GM19324 (cell line): ENCODE measurements at regions not wholly inside any gene's neighbourhood (a gene's known extent, or its start where the extent isn't known, plus 50 kb on each side); places are given as distances from the start of the nearest gene placed in this dataset.
"Not testable (repeated sequence)": the region's sequence is repeated elsewhere in the genome, so short reads cannot be mapped to it uniquely, and the experiment has no call there.

Experiments used
- ATAC-seq: cut with Tn5 transposase; IDR thresholded peaks from one replicate; pipeline ENCODE4 v1.9.1; 2021; ENCODE audit warnings: mild to moderate bottlenecking, moderate library complexity; ENCODE audit not compliant: unreplicated experiment, low FRiP score

DNA sequence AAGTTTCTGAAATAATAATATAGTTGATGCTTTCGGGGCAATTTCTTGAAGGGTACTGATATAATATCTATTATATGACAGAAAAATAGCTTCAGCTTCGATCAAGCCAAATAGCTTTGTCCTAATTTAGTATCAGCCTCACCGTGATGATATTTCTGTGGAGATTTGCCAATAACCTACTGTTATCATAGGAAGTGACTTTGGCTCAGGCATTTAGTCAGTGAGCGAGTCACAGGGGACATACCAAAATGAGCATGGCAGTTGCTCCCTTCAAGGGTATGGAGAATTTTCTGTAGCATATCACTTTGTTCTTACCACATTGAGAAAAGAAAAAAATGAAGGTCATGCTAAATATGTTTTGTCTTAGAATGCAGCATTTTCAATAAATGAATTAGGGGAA lies 767.6 kb upstream of the SLITRK1 start:
- ATAC-seq = no peak

DNA sequence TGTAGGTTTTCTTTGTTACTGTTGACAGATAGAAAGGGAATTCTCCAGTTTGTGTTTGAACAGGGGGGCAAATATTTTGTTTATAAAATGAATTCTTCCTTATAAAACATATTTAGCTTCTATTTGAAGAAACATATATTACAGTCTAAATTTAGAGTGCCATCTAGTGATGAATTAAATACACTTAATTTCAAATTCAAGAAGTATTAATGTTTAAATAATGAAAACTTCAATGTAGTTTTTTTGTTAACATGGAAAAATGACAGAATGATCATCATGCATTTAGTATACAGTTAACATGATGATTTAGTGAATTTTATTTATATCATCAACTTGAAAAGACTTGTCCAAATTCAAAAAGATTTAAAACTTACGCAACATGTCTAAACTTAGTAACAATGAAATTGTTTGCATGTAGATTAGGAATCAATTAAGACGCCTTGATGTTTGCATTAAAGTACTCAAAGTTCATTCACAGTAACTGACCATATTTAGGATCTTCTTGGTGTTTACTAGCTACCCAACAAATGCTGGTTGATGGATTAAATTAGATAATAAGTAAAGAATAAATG lies 765.9 kb upstream of the SLITRK1 start:
- no peak for ATAC-seq

GRCh38 chr13:84646957-84647356 lies 764.7 kb upstream of the SLITRK1 start:
- no peak for ATAC-seq

- ATAC-seq = no peak
Observed at GRCh38 chr13:84645196-84646012, 763.1 kb upstream of the SLITRK1 start.

- no peak for ATAC-seq
Observed at GRCh38 chr13:84641491-84641890, 759.2 kb upstream of the SLITRK1 start.

- no peak for ATAC-seq
Observed at GRCh38 chr13:84640691-84641090, 758.4 kb upstream of the SLITRK1 start.

DNA sequence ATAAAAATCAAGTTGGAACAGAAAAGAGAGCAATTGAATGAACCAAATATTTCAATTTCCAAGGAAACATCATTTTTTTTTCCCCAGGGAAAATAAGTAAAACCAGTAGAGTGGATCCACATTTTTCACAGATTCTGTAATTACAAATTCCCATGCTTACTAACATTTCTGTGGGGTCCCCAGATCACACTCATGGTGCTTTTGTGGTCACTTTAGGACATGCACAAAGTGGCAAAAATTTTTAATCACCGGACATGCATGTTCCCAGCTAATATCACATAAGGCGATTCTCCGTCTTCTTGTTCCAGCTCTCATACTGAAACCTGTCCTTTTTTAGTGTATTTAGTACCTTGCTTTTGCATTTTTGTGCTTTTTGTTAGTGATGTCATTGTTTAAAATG lies 748.2 kb upstream of the SLITRK1 start:
- no peak for ATAC-seq

- no peak for ATAC-seq
Observed at GRCh38 chr13:84616864-84617263, 734.6 kb upstream of the SLITRK1 start.

DNA sequence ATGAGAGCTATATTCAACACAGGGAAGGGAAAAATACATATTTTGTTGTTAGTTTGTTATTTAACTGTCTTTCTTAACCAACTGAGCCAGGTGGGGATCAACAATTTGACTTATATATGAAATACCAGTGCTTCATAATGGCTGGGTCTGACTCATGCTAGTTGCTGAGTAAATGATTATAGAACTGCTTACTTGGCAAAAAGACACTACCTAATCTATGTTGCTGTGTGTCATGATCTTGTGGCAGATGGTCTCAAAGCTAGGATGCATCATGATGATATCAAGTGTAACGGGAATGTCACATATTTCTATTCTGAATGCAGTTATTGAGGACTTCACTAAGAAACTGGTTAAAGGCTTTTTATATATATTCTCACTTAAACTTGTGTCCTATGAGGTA lies 727.4 kb upstream of the SLITRK1 start:
- ATAC-seq = no peak

- no peak for ATAC-seq
Observed at GRCh38 chr13:84607261-84608013, 725.2 kb upstream of the SLITRK1 start.

DNA sequence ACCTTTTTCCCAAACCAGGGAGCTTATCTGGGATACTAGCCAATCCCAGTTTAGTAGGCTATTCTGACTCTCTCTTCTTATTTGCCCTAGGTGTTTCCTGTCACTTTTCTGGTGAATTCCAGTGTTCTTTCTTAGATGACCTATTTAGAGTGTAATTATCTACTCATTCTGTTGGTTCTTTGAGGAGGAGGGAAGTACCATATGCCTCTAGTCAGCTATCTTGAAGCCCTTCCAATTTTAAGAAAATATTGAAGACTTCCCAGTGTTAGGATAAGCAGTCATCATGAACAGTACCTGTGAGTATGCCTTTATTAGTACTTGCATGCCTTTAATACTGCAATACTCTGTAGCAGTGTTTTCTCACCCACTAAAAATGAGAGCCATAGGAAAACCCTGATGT lies 724.3 kb upstream of the SLITRK1 start:
- ATAC-seq = no peak

GRCh38 chr13:84605927-84606326 lies 723.7 kb upstream of the SLITRK1 start:
- ATAC-seq = no peak

DNA sequence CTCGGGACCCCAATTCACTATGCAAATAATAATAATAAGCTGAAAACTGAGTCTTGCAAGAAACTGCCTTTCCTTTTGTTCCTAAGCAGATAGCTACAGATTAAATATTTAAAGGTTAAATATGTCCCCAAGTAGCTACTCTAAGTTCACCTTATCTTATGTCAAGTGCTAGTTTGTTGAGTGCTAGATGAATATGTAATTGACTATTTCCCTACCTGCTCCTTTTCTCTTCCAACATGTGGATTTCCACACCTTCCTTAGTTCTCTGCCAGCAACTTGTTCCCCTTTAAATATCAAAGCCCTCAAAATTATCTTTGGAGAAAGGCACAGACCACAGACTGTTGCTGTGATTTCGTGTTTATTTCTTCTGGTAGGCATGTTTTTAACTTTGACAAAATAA lies 709.2 kb upstream of the SLITRK1 start:
- no peak for ATAC-seq

DNA sequence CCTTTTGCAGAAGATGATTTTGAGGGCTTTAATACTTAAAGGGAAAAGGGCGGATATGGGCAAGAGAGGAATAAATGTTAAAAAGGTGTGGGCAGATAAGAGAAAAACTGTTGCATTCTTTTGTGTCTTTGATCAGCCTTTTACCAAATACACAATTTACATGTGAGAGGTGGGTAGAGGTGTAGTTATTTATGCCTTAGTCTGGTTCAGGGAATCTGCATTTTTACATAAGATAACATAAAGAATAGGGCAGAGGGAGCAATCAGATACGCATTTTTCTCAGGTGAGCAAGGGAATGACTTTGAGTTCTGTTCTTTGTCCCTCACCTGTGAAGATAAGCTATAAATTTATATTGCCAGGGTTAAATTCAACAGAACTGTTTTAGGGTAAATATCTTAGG lies 708.4 kb upstream of the SLITRK1 start:
- ATAC-seq = no peak

GRCh38 chr13:84588023-84588422 lies 705.7 kb upstream of the SLITRK1 start:
- ATAC-seq = no peak

DNA sequence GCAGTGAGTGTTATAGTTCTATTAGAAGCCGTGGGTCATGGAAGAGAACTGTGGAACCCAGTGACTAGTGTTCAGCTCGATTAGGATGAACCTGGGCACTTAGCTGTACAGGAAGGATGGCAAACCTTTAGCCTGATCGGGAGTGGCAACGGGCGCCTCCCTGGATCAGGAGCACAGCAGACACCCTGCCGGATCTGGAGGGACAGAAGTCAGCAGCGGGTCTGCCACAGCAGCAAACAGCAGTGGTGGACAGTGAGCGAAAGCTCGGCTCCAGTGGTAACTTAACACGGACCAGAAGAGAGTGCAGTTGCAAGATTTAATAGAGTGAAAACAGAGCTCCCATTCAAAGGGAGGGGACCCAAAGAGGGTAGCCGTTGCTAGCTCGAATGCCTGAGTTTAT lies 697.6 kb upstream of the SLITRK1 start:
- ATAC-seq = not testable (repeated sequence)

- no peak for ATAC-seq
Observed at GRCh38 chr13:84574851-84575250, 692.6 kb upstream of the SLITRK1 start.

DNA sequence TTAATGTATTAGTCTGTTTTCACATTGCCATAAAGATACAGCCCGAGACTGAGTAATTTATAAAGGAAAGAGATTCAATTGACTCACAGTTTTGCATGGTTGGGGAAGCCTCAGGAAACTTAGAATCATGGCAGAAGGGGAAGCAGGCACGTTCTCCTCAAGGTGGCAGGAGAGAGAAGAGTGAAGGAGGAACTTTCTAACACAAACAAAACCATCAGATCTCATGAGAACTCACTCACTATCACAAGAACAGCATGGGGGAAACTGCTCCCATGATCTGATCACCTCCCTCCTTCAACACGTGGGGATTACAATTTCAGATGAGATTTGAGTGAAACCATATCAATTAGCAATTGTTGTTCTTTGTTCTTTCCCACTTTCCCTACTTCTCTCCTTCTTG lies 689.0 kb upstream of the SLITRK1 start:
- ATAC-seq = no peak

GRCh38 chr13:84570831-84571230 lies 688.6 kb upstream of the SLITRK1 start:
- no peak for ATAC-seq

GRCh38 chr13:84569366-84569765 lies 687.1 kb upstream of the SLITRK1 start:
- ATAC-seq = no peak

DNA sequence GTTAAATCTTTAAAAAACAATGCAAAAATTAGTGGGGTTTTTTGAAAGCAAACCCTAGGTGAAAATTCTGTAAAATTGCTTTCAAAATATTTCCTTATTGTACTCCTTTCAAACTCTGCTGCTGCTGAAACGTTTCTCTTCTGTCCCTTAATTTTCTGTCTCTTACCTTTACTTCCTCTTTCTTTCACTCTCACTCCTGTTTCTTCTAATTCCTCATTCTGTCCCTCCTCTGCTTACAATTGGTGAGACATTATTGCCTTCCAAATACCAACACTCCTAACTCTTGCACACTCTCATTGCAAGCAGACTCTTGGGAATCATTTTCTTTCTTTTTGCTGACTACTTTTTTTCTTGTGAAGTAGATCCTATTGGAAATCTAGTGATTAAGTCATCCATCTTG lies 685.6 kb upstream of the SLITRK1 start:
- no peak for ATAC-seq

- ATAC-seq = no peak
Observed at GRCh38 chr13:84566780-84567179, 684.5 kb upstream of the SLITRK1 start.
